ENCODE measurements at regions not wholly inside any gene's neighbourhood (a gene's known extent, or its start where the extent isn't known, plus 50 kb on each side); places are given as distances from the start of the nearest gene placed in this dataset.
A peak's percentile ranks its signal among the peaks of the same experiment; 100 is the strongest.

- no peak overlapping the region for H3K4me3 ChIP-seq (replicated peaks; ENCODE audit: low read depth, low read length)
- TF ChIP-seq CTCF (IDR thresholded peaks at IDR 0.05; ENCODE audit: low read depth, low read length, missing control alignments), result no peak
- peak; percentile 81 for DNase-seq (ENCODE audit: extremely low read depth, low read depth)
These were observed 568.0 kb upstream of the KLF4 start for GRCh38 chr9:108057421-108058134.

GRCh38 chr9:108056805-108057386 lies 567.3 kb upstream of the KLF4 start:
- DNase-seq (ENCODE audit: extremely low read depth, low read depth), result no peak
- TF ChIP-seq CTCF (IDR thresholded peaks at IDR 0.05; ENCODE audit: low read depth, low read length, missing control alignments), result no peak
- H3K4me3 ChIP-seq (replicated peaks; ENCODE audit: low read depth, low read length), result no peak overlapping the region

GRCh38 chr9:108056084-108056804 lies 566.7 kb upstream of the KLF4 start:
- no peak for DNase-seq (ENCODE audit: extremely low read depth, low read depth)
- H3K4me3 ChIP-seq (replicated peaks; ENCODE audit: low read depth, low read length), result no peak overlapping the region
- TF ChIP-seq CTCF (IDR thresholded peaks at IDR 0.05; ENCODE audit: low read depth, low read length, missing control alignments), result no peak

- DNase-seq (ENCODE audit: extremely low read depth, low read depth), result no peak
- TF ChIP-seq CTCF (IDR thresholded peaks at IDR 0.05; ENCODE audit: low read depth, low read length, missing control alignments), result no peak
- H3K4me3 ChIP-seq (replicated peaks; ENCODE audit: low read depth, low read length), result no peak overlapping the region
These were observed 564.6 kb upstream of the KLF4 start for GRCh38 chr9:108054131-108054630.

GRCh38 chr9:108053555-108054061 lies 564.0 kb upstream of the KLF4 start:
- DNase-seq (ENCODE audit: extremely low read depth, low read depth), result no peak
- TF ChIP-seq CTCF (IDR thresholded peaks at IDR 0.05; ENCODE audit: low read depth, low read length, missing control alignments), result no peak
- H3K4me3 ChIP-seq (replicated peaks; ENCODE audit: low read depth, low read length), result no peak overlapping the region

- DNase-seq (ENCODE audit: extremely low read depth, low read depth), result no peak
- no peak overlapping the region for H3K4me3 ChIP-seq (replicated peaks; ENCODE audit: low read depth, low read length)
- no peak for TF ChIP-seq CTCF (IDR thresholded peaks at IDR 0.05; ENCODE audit: low read depth, low read length, missing control alignments)
These were observed 563.0 kb upstream of the KLF4 start for GRCh38 chr9:108052431-108053080.

Data from HFF-Myc (cell line).